Stomach (tissue), 4 donors: ENCODE measurements at regions not wholly inside any gene's neighbourhood (a gene's known extent, or its start where the extent isn't known, plus 50 kb on each side); places are given as distances from the start of the nearest gene placed in this dataset.

Experiments
- EP300 ChIP-seq: sonication (generic); formaldehyde crosslinking; IDR thresholded peaks from one replicate; pipeline ENCODE4 v1.6.1; 2017; ENCODE audit warnings: antibody characterized with exemption
- POLR2A ChIP-seq, 4 donors: fragments of 450-650 bp; IDR thresholded peaks; one replicate each; pipeline ENCODE4 v1.6.1; 2016; ENCODE audit warnings: antibody characterized with exemption in 4 of 4, control low read depth in 2 of 4, mild to moderate bottlenecking in 1 of 4, moderate library complexity in 1 of 4

- TF ChIP-seq POLR2A (IDR thresholded peaks at IDR 0.05): no peak
- no peak for TF ChIP-seq EP300
Observed at GRCh38 chr2:104321116-104321795, 532.7 kb upstream of the POU3F3 start.
